Stimulated activated CD4-positive, alpha-beta T cell treated with anti-CD3 and anti-CD28 coated beads, Interleukin-1b, Interleukin-23, amount 100 ng/mL, for 24 hours (primary cell): ENCODE measurements at regions not wholly inside any gene's neighbourhood (a gene's known extent, or its start where the extent isn't known, plus 50 kb on each side); places are given as distances from the start of the nearest gene placed in this dataset.

Source experiments
- DNase-seq, 4 experiments: peaks; one replicate each; pipeline ENCODE4 v3.0.0-alpha.2; 2020; ENCODE audit warnings: low read depth in 4 of 4, low spot score in 1 of 4

DNA sequence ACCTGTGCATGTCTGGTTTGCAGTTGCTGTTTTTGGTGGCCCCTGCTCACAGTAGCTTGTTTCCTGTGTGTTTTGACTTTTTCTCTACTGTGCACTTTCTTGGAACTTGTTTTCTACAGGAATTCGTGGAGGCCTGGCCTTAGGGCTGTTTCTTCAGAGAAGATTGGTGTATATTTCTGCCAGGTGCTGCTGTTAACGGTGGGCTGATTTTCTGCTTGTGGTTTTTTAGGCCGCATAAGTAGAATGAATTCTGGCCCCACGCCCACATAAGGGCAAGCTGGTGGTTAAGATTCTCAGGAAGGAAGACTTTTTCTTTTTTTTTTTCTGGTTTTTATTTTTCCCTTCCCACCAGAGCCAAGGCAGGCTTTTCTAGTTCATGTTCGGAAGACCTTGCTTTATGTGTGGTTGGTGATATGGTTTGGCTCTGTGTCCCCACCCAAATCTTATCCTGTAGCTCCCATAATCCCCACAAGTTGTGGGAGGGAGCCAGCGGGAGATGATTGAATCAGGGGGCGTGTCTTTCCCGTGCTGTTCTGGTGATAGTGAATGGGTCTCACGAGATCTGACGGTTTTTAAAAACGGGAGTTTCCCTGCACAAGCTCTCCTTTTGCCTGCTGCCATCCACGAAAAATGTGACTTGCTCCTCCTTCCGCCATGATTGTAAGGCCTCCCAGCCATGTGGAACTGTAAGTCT is 71.5 kb upstream of the DISP3 start:
- peak in 1 of 4 experiments; percentile 8 for DNase-seq

DNA sequence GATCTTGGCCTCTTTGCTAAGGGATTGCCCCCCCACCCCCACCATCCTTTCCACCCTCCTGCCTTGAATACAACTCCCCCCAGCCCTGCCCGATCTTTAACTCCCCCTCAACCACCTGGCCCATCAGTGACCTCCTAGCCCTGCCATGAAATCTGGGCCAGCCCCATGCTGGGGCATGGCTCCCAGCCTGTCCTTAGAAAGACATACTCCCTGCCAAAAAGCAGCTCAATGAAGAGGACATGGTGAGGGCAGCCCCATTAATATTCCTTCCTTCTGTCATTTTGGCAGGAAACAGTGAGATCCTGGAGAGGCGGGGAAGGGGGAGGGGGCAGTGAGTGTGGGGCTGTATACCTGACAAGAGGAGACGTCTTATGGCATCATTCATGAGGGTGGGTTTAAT is 66.8 kb upstream of the DISP3 start:
- DNase-seq = no peak

DNA sequence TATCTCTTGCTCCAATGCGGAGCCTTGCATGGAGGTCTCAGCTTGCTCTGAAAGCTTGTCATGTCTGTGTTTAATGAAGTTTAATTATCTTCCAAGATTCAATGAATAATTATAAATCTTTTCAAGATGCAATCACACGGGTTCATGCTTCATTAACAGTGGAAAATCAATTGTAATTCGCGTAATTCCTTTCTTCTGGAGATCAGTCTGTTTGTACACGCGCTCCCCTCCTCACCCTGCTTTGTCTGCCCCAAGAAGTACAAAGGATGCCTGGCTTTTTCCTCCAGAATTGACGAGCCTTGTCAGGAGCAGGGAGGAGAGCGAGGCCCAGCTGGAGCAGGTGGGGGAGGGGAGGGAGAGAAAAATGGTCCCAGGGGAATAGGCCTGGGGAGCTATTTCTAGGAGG is 65.0 kb upstream of the DISP3 start:
- no peak for DNase-seq

DNA sequence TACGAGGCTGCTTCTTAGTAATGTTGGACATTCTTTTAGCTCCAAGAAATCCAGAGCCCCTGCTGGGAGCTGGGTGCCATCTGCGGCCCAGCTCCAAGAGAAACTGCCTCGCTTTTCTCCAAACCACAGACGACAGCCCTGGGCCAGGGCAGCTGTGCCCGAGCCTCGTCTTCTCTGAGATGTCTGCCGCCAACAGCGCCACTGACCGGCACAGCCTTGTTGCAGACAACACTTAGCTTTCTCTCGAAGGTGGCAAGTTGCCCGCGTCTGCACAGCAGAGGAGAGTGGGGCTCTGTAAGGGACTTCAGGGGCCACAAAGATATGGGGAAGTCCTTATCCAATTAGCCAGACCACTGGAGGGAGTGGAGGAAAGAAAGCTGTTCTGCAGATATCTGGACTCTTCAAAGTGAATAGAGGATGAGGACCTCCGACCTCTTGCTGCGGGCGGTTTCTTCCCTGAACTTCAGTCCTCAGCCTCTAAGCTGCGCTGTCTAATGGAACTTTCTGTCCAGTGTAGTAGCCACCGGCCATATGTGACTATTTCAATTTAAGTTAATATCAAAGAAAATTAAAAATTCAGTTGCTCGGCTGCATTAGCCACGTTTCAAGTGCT is 63.9 kb upstream of the DISP3 start:
- no peak for DNase-seq

DNA sequence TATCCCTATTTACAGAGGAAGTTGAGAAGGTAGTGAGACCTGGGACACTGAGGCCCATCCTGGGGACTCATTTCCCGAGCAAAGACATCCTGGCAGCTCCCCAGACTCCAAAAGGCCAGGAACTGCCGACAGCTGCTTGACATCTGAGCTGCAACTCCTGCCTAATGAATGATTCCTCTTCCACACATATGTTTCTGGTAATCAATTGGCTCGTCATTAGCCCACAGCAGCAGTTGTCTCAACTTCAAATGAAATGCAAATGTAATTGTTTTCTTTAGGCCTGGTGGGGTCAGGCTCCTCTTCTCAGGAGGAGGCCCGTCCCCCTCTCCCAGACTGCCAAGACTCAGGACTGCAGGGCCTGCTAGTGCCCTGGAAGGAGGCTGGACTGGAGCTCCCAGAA is 61.8 kb upstream of the DISP3 start:
- DNase-seq = no peak

DNA sequence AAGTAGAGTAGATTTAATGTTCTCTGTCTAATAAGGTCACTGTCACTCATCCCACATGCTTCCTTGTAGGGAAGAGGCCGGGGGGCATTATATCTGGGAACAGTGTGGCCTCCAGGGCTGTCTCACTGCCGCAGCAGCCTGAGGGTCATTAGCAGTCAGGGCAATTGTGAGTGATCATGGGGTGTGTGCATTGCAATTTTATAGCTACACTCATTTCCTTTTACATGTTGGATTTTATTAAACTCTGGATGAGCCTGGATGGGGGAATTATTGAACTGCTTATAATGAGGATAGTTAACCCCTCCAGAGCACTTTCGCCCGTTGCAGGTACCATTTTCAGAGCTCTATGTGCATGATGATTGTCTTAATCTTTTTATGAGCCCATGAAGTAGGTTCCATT is 60.9 kb upstream of the DISP3 start:
- DNase-seq = no peak

DNA sequence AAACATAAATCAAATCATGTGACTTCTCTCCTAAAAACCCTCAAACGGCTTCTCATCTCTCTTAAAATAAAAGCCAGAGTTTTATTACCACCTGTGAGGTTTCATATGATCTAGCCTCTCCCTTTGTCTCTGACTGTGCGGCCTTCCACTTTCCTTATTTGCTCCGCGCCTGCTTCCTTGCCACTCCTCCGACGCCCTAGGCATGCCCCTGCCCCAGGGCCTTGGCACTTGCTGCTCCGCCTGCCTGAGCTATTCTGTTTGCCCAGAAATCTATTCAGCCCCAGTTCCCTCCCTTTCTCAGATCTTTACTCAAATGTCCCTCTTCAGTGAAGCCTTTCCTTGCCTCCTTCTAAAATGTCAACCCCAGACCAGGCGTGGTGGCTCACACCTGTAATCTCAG is 57.5 kb upstream of the DISP3 start:
- no peak for DNase-seq

DNA sequence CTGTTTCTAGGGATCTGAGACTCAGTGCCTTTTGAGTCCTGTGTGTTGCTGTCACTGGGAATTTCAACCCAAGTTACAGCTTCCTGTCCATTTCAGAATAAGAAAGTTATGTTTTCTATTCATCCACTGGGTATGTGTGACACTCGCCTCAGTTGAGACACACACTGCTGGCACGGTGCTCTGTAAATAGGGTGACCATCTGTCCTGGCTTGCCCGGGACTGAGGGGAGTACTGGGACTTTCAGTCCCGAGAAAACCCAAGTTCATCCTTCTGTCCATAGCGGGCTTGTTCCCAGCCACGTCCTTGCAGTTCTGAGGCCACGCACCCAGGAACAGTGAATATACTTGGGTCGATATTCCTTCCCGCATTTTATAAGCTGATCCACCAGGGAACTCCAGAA is 56.3 kb upstream of the DISP3 start:
- no peak for DNase-seq

DNA sequence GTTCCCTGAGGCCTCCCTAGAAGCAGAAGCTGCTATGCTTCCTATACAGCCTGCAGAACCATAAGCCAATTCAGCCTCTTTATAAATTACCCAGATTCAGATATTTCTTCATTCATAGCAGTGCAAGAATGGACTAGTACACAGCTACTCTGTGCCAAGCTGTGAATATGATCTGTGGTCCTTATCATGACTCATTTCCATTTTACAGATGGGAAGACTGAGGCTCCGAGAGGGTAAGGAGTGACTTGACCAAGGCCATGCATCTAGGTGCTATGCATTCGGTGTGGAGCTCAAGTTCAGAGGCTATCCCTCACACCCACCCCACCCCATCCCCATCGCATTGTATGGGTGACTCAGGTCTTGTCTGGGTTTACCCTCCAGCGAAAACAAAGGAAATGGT is 52.3 kb upstream of the DISP3 start:
- no peak for DNase-seq

DNA sequence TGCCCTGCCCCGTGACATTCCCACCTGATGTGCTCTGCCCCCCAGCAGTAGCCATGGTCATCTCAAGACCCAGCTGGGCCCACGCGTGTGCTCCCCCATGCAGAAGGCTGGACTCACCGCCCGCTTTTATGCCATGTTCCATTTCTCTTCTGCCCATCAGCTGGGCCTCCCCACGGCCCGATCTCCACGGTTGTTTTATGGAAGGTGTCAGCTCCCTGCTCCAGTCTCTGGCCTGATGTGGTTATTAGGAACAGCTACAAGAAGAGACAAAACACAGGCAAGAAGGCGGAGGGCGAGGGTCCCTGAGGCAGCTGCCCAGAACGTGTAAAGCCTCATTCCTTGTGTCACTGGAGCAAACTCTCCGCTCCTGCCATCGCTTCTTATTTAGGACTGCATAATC is 50.2 kb upstream of the DISP3 start:
- no peak for DNase-seq
